Renal pelvis (tissue), 1 donor: ENCODE measurements at regions not wholly inside any gene's neighbourhood (a gene's known extent, or its start where the extent isn't known, plus 50 kb on each side); places are given as distances from the start of the nearest gene placed in this dataset.

Experiments used
- DNase-seq: peaks from one replicate; pipeline ENCODE4 v3.0.0-alpha.2; 2013

DNA sequence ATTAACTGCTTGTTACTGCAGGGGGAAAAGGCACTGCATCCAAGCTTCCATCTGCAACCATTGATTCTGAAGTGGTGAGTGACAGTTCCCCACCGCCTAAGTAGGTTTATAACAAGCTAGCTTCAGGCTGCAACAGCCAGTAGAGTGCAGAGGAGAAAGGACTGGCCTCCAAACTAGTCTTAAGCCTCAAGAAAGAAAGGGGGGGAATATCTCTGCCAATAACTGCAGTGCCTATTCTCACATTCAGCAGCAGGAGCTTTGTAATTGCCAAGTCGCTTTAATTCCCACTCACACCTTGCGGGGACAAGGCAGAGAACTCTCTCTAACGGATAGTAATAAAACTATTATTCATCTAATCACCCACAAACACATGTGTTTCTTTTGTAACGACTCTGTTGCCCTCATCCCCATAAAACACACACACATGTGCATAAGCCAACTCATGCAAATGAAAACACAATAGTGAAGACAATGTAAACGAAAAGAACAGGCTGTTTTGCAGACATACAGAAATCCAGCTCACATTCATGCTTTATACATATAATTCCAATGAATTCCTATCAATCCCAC is 1963.3 kb upstream of the PIK3C3 start:
- DNase-seq: no peak

DNA sequence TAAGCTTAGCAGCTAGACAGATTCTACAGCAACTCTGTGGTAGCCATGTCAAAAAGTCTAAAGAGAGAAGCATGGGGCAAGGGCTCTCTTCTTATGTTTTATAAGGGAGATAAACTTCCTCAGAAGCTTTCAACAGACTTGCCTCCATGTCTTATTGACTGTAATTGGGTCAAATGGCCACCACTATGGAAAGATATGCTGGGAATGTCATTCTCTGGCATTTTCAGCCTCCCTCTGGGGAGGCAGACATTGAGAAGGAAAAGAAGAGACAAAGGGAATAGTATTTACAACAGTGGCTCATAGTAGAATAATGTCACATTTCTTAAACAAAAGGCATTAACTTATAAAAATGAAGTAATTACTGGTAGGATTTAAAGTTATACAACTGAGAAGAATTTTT is 1964.5 kb upstream of the PIK3C3 start:
- no peak for DNase-seq

- no peak for DNase-seq
Measured at GRCh38 chr18:39976771-39977170, 1978.3 kb upstream of the PIK3C3 start.

DNA sequence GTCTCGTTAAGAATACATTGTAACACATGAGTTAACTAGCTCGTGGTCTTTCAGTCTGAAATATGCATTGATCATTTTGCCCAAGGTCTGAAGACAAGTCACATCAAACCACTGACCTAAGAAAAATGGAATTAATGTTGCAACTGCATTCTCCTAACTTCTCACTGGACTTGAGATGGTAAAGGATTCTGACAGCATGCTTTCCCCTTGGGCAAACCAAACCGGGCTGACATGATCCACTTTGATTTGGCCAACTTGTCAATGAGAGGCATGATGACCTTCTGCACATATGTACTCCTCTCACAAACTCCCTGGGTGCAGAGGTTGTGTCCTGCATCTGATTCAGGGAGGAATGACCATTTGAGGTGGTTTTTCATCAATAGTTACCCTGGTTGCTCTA is 1982.5 kb upstream of the PIK3C3 start:
- DNase-seq: no peak

DNA sequence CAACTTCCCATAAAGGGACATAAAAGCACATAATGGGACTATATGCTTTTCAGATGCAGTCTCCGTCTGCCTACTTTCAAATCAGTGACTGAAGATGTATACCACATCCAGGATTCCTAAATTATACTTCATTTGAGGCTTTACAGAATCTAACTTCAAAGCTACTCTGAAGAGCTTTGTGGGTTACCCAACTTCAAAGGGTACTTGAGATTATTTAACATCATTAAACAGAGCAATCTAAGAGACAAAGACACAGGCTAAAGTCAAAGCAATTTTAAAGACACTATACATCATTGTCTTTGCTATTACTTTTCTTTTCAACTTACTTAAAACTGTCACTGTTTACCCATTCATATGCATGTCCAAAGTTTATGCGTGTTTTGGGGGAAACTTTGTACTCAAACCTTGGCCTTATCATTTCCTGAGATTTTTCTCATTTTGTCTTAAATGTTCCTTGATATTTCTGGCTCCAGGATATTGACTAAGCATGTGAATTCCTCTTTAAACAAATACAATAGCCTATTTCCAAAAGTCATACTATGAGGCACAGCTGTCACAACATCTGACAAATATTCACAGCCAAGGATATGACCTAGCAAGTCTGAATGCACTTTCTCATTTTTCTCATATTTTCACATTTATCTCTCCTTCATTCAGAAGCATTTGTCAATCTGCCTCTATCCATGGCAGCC is 1985.1 kb upstream of the PIK3C3 start:
- DNase-seq: no peak

GRCh38 chr18:39966275-39966674 is 1988.8 kb upstream of the PIK3C3 start:
- DNase-seq: no peak

- no peak for DNase-seq
Measured at GRCh38 chr18:39962546-39962945, 1992.5 kb upstream of the PIK3C3 start.

GRCh38 chr18:39960550-39960949 is 1994.5 kb upstream of the PIK3C3 start:
- no peak for DNase-seq

DNA sequence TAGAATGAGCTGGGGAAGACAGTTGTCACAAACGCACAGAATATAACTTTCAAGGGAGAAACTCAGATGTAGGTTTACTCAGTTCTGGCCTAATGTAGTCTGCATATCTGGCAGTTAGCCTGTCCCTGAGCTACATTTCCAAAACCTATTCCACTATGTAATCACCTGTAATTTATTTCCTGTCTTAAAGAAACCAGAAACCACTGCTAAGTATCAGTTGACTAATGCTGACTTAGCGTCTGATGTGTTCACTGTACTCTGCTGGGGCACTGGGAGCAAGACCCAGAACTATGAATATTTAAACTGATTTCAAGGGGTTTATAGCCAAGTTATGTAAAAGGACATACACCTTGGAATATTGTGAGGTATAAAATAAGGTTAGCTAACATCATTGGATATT is 1995.2 kb upstream of the PIK3C3 start:
- peak; percentile 27 for DNase-seq

DNA sequence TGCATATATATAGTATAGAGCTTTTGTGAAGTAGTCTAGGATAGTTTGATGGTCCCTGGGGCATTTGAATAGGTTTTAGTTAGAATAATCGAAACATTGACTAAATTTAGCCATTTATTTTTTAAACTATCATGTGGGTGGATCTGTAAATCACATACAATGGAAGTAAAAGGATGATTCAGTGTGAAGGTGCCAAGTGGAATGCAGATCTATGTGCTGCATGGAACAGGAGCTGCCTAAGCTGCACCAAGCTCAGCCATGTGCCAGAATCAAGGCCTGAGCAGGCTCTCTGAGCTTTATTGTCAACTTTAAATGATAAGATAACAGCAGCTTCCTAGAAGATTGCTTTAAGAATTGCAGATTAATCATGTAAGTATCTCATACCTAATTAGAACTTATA is 1996.2 kb upstream of the PIK3C3 start:
- DNase-seq: no peak

- DNase-seq: no peak
Measured at GRCh38 chr18:39952816-39953215, 2002.2 kb upstream of the PIK3C3 start.

- DNase-seq: no peak
Measured at GRCh38 chr18:39951142-39951720, 2003.8 kb upstream of the PIK3C3 start.

- no peak for DNase-seq
Measured at GRCh38 chr18:39946623-39947061, 2008.4 kb upstream of the PIK3C3 start.

- DNase-seq: no peak
Measured at GRCh38 chr18:39945076-39945475, 2010.0 kb upstream of the PIK3C3 start.

DNA sequence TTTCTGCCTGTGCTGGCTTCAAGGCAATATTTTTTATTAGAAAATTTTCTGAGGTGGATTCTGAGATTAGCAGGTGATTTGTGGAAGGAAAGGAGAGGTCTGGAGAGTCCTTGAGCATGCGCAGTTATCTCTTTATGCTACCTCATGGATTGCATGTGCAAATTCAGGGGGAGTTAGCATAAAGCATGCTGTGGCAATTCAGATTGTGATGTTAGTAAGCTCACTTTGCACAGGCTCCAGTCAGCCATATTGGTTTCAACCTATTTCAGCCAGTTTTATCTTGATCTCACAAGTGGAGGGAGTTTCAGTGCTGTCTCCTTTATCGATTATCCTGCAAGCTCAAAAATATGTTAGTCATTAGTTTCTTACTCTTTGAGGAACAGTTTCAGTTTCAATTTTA is 2012.3 kb upstream of the PIK3C3 start:
- DNase-seq: no peak

GRCh38 chr18:39938676-39939608 is 2016.1 kb upstream of the PIK3C3 start:
- peak; percentile 27 for DNase-seq

DNA sequence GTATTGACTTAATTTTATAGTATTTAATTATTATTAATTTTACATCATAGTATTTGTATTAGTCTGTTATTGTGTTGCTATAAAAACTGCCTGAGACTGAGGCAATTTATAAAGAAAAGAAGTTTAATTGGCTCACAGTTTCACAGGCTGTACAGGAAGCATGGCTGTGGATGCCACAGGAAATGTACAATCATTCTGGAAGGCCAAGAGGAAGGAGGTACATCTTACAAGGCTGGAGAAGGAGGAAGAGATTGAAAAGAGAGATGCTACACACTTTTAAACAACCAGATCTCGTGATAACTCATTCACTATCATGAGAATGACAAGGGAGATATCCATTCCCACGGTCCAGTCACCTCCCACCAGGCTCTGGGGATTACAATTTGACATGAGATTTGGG is 2019.4 kb upstream of the PIK3C3 start:
- DNase-seq: no peak

DNA sequence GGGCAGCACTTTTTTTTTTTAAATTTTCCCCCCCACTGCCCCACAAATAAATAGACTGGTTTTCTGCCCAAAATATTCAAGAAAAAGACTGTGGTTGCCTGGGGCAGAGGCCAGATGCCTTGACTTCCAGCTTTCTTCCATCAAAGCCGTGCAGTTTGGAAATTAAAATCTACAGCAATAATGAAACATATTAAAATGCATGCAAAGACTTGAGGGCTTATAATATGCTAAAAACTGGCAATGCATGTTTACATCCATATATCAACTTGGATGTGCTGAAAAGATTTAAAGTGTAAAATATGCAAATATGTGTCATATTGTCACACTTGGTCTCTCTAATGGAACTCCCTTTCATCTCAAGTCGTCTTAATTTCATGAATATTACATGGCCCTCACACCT is 2036.2 kb upstream of the PIK3C3 start:
- DNase-seq: no peak

DNA sequence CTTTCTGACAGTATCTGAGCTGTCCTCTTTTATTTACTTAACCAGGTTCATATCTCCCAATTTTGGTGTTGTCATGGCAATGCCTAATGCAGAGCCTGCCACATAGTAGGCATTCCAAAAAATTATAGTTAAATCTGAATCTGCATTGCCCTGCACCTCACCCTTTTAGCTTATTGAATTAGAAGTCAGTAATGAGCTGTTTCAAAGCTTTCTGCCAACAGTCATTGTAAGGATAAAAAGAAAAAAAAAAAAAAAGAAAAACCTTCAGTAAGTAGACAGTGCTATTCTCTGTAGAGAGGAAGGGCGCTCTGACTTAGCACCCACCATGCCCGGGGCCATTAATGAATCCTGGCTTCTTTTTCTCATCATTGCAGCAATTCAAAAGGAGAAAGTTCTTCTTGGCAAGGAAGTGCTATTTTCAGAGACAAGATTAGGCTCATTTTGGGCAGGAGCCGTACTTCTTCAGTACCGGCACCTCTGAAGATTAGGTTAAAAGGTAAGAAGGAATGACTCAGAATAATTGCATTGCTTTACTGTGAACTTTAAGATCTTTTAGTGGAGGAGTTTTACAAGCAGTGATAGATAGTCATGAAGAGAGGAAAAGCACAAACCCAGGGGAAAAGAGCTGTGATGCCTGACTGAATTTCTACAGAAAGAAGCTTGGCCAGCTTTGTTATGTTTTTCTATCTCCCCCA is 2041.2 kb upstream of the PIK3C3 start:
- DNase-seq: no peak

GRCh38 chr18:39911716-39912115 is 2043.3 kb upstream of the PIK3C3 start:
- no peak for DNase-seq

DNA sequence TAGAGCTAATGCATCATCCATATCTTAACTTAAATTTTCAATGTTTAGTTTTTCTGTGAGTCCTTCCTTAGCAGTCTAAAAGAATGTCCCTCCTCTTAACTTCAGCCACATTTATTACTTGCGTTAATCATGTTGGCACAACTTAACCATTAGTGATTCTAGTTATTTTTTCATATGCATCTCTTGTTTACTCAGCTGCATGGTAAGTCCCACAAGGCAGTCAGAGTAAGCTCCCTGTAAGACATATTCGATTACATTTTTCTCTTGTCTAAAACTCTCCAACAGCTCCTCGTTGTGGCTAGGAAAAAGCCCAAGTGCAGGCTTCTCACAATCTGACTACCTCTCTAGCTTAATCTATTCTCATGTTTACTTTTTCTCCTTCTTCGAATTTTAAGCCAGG is 2045.3 kb upstream of the PIK3C3 start:
- peak; percentile 24 for DNase-seq

- DNase-seq: no peak
Measured at GRCh38 chr18:39886136-39886535, 2068.9 kb upstream of the PIK3C3 start.
